NCI-H2227 (cell line): ENCODE measurements at regions not wholly inside any gene's neighbourhood (a gene's known extent, or its start where the extent isn't known, plus 50 kb on each side); places are given as distances from the start of the nearest gene placed in this dataset.

ENCODE experiments used
- DNase-seq: peaks from one replicate; lab custom pipeline; 2025; ENCODE audit not compliant: unreplicated experiment; lab: John Stamatoyannopoulos, UW

GRCh38 chr15:35973029-35973428 is 427.1 kb upstream of the DPH6 start:
- no peak for DNase-seq

- DNase-seq, result no peak
These were observed 428.1 kb upstream of the DPH6 start for GRCh38 chr15:35974052-35974451.

- DNase-seq, result no peak
These were observed 430.0 kb upstream of the DPH6 start for GRCh38 chr15:35975941-35976340.

GRCh38 chr15:35979608-35980007 is 433.6 kb upstream of the DPH6 start:
- DNase-seq, result no peak

GRCh38 chr15:35980719-35981118 is 434.8 kb upstream of the DPH6 start:
- no peak for DNase-seq

GRCh38 chr15:35986191-35986721 is 440.3 kb upstream of the DPH6 start:
- DNase-seq, result no peak

- DNase-seq, result no peak
These were observed 441.1 kb upstream of the DPH6 start for GRCh38 chr15:35987056-35987455.

GRCh38 chr15:35991386-35991785 is 445.4 kb upstream of the DPH6 start:
- no peak for DNase-seq

GRCh38 chr15:35992791-35993190 is 446.8 kb upstream of the DPH6 start:
- DNase-seq, result no peak

GRCh38 chr15:35993196-35993595 is 447.2 kb upstream of the DPH6 start:
- no peak for DNase-seq

- no peak for DNase-seq
These were observed 448.9 kb upstream of the DPH6 start for GRCh38 chr15:35994876-35995275.

GRCh38 chr15:35998663-35999602 is 453.0 kb upstream of the DPH6 start:
- no peak for DNase-seq

GRCh38 chr15:36004891-36005490 is 459.0 kb upstream of the DPH6 start:
- DNase-seq, result no peak

GRCh38 chr15:36005542-36005941 is 459.6 kb upstream of the DPH6 start:
- no peak for DNase-seq

- no peak for DNase-seq
These were observed 461.7 kb upstream of the DPH6 start for GRCh38 chr15:36007699-36008098.

GRCh38 chr15:36008719-36009118 is 462.8 kb upstream of the DPH6 start:
- no peak for DNase-seq

- no peak for DNase-seq
These were observed 478.2 kb upstream of the DPH6 start for GRCh38 chr15:36024031-36024688.

- DNase-seq, result no peak
These were observed 480.8 kb upstream of the DPH6 start for GRCh38 chr15:36026627-36027283.

GRCh38 chr15:36029606-36030210 is 483.7 kb upstream of the DPH6 start:
- no peak for DNase-seq

- no peak for DNase-seq
These were observed 494.1 kb upstream of the DPH6 start for GRCh38 chr15:36039996-36040572.
